Hepatocyte (in vitro differentiated cells): ENCODE measurements at regions not wholly inside any gene's neighbourhood (a gene's known extent, or its start where the extent isn't known, plus 50 kb on each side); places are given as distances from the start of the nearest gene placed in this dataset.
"Not testable (repeated sequence)": the region's sequence is repeated elsewhere in the genome, so short reads cannot be mapped to it uniquely, and the experiment has no call there.

Source experiments
- CTCF ChIP-seq: fragments of 200-600 bp; sonication (generic); IDR thresholded peaks from 2 replicates; pipeline ENCODE4 v1.5.1; 2016; ENCODE audit warnings: antibody characterized with exemption, mild to moderate bottlenecking; ENCODE audit not compliant: poor library complexity
- EZH2 ChIP-seq: fragments of 200-600 bp; sonication (generic); IDR thresholded peaks from 2 replicates; pipeline ENCODE4 v1.6.1; 2016; ENCODE audit warnings: antibody characterized with exemption, mild to moderate bottlenecking, borderline replicate concordance
- EZH2phosphoT487 ChIP-seq: fragments of 200-600 bp; sonication (generic); IDR thresholded peaks from one replicate; pipeline ENCODE4 v1.6.1; 2018; ENCODE audit warnings: antibody characterized with exemption, mild to moderate bottlenecking, low read depth, moderate library complexity; ENCODE audit not compliant: unreplicated experiment, severe bottlenecking

GRCh38 chr1:161453950-161454864, 51.0 kb upstream of the FCGR2A start:
- TF ChIP-seq CTCF, EZH2phosphoT487: not testable (repeated sequence)
- TF ChIP-seq EZH2 = peak; percentile 36
